Activated CD8-positive, alpha-beta memory T cell treated with anti-CD3 and anti-CD28 coated beads, Interleukin-2, amount 50 U/mL, for 24 hours (primary cell): ENCODE measurements at regions not wholly inside any gene's neighbourhood (a gene's known extent, or its start where the extent isn't known, plus 50 kb on each side); places are given as distances from the start of the nearest gene placed in this dataset.

Source experiments
- DNase-seq: peaks from one replicate; pipeline ENCODE4 v3.0.0-alpha.2; 2020; ENCODE audit errors: extremely low read depth

DNA sequence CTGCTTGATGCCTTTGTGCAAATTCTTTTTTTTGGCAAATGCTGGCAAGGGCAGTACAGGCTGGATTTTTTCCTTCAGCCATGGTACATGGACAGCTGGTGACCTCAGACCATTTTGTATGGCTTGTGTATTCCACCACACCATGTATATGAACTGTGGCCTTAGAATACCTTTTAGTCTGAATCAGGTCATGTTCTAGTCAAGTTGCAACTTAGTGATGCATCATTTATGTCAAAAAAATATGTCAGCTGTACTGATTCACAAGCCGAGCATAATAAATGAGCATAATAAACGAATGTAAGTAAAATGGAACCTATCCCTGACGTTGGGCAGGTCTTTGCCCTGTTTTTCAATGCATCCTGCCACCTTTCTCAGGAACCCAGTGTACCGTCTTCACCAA, 219.7 kb upstream of the RUNX1 start:
- no peak for DNase-seq

DNA sequence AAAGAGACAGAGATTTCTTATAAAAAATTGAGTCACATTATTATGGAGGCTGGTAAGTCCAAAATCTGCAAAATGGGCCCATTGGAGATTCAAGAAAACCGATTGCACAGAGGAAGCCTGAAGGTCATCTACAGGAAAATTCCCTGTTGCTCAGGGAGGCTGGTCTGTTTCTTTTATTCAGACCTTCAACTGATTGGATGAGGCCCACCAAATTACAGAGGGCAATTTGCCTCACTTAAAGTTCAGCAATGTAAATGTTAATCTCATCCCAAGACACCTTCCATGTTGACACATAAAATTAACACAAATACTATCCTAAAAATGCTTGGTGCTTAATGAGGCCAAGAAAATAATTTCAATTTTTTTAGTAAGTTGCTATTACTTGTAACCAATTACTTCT, 219.2 kb upstream of the RUNX1 start:
- DNase-seq, result no peak

DNA sequence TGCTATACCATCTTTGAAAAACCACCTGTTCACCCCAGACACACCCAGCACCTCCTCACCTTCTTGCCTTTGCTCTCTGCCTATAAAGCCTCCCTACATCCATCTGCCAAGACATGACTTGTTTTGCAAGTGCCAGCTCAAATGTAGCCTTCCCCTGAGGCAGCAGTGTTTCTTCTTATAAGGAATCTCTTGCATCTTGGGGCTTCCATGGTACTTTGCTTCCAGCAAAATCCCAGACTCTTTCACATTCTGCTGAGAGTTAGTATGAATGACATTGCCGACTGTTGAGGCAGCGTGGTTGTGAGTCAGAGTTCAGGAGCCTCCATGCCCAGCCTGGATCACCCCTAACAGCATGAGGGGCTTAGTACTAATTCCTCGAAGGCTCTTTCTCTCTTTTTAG, 217.4 kb upstream of the RUNX1 start:
- no peak for DNase-seq

DNA sequence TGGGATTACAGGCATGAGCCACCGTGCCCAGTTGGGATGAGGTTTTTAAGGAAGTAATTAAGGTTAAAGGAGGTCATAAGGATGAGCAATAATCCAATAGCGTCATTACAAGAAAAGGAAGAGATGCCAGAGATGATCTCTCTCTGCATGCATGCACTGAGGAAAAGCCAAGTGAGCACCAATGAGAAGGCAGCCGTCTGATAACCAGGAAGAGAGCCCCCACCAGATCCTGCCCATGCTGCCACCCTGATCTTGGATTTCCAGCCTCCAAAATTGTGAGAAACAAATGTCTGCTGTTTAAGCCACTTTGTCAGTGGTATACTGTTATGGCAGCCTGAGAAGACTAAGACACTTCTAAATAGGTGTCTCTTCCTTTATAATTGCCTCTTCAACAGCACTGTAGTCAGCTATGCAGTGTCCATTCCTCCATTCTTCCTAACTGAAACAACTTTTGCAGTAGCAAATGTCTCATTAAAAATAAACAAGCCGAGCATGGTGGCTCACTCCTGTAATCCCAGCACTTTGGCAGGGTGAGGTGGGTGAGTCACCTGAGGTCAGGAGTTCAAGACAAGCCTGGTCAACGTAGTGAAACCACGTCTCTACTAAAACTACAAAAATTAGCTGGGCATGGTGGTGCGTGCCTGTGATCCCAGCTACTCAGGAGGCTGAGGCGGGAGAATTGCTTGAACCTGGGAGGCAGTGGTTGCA, 216.2 kb upstream of the RUNX1 start:
- no peak for DNase-seq

DNA sequence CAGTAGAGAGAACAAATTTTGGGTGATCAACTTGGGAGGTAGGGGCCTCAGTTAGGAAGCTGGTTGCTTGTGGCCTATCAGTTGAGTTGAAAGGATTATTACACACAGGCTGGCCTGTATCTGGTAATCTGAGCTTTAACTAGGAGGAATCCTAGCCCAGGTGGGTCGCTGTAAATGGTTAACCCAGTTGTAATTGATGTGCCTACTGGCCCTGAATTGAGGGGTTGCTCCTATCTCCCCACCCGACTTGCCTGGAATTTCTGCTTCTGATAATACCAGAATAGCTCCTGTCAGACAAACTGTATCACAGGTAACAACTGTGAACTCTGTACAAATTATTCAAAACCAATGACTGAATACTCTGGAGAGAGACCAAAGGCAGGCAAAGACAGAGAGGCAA, 210.4 kb upstream of the RUNX1 start:
- no peak for DNase-seq

DNA sequence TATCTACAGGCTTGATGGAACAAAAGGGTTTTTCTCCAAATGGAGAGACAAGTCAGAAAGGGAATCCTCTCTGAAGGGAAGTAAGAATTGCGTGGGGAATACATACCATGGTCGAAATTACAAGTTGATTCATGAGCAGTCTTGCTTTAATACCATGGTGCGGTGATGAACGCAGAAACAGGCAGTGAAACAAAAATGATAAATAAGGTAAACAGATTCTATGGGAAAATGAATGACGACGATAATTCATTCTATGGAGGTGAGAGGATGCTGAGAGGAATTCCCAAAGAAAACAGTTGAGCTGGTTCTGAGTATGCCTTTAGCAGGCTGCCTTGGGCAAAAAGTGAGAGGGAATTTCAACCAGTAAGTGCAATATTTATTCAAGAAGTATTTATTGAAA, 209.4 kb upstream of the RUNX1 start:
- no peak for DNase-seq

DNA sequence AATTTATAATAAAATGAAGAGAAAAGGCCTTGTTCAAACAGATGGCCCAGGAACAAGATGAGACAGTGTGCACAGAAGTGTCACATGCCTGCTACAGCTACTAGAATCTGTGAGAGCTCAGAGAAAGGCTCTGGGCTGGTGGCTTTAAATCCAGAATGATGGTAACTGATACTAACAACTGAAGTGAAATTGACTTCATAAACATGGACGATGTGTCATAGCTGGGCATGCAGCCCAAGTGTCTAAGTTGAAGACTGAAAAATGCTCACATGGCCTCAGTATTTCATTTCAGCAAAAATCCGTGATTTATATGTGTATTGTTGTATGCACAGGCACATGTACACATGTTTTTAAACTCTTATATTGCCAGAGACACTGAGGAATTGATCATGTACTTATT, 208.3 kb upstream of the RUNX1 start:
- no peak for DNase-seq

DNA sequence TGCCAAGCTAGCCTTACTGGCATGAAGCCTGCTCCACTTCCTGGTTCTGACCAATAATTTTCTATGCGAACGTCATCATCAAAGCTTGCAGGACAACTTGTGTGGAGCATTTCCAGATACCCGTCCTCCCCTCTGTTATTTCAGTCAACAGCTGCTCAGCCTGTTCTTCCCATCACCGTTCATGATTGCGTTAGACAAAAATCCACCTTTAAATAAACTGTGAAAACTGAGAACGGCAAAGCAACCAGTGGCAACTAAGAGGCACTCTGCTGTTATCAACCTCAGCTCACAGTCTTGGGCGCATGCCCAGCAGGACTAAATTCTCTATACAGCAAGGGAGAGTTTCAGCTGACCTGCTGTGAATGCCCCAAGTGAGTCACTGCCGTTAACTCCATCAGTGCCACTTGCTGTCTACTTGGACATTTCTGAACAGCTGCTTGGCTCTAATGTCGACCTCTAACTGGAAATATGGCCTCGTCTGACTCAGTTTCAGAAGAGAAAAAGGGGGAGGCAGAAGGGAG, 207.4 kb upstream of the RUNX1 start:
- no peak for DNase-seq

DNA sequence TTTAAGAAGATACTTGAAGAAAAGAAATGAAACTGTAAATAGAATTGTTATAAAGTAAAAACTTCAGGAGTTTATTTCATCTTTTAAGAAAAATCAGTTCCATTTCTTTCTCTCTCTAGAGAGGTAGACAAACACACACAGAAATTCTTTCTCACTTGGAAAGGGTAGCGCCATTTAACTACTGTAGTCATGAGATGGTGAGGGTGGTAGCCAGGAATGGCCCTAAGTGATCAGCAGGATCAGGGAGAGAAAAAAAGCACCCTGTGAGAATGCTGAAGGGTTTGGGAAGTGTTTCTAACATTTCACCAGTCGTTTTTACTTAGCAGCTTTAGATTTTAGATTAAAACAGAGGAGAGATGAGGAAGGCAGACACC, 205.7 kb upstream of the RUNX1 start:
- DNase-seq, result no peak

DNA sequence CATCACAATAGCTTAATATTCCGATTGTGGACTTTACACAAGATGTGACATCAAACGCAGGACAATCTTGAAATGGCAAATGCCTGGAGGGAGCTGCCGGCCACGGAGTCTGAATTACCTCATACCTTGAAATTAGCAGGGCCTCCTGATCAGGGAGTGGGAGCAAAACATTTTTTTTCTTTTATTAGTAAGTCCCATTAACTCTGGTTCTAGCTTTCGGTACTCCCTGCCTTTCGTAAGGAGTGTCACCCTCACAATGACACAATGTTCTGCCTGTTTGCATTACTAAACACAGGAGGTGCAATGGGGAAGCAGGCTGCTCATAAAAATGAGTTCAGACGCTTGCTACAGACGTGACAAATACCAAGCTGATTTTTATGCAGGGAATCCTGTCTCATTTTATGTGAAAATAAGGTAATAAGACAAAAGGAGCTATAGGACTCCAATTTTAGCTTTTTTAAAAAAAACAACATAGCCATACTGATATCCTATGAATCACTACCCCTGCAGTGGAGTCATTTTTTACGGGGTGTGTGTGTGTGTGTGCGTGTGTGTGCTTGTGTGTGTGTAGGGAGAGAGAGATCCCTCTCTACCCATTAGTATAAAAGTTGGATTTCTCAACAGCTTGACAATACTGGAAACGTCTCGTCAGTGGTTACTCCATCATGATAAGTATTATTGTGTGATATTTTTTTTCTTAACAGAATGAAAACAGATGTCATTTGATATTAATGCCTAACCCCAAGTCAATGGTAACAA, 205.1 kb upstream of the RUNX1 start:
- DNase-seq, result no peak

DNA sequence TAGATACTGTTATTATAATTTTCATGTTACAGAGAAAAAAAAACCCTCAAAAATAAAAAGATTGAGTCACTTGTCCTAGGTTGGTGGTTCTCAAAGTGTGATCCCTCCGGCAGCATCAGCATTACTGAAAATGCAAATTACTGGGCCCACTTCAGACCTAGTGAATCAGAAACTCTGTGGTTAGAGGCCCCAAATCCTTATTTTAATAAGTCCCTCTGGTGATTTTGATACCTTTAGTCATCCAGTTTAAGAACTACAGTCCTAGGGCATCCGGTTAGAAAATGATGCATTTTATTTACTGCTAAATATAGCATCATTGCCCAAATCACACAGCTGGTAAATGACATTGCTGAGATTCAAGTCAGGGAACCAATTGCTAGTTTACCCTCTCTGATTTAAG, 203.7 kb upstream of the RUNX1 start:
- no peak for DNase-seq

DNA sequence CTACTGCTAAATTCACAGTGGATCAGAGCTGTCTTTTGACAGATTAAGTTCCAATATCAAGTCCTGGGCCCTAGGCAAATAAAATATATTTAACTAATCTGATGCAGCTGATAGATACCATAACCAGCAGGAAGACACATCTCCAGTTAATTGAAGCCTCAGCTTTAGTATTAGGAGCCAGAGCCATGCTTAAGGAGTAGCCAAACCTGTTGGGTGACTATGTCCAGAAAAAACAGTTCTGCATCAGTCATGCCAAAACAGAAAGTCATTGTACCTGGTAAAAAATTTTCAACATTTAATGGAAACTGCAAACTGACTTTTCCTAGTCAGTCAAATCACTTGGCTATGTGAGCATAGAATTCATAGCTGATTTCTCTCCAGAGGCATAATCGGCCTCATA, 200.5 kb upstream of the RUNX1 start:
- DNase-seq, result no peak

DNA sequence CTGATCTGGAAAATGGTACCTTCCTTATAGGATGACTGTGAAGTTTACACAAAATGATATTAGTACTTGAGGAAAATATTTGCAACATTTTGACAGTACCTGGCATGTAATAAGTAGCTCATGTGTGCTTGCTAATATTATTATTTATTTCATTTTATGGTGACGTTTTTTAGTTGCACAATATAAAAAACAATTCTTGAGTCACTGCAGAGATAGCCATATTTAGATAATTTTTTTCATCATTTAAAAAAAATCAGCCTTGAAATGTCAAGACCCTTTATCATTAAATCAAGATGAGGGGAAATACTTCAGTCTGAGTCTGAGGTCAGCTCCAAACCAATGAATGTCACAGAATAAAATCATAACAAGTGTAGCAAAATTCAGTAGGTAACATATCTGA, 196.8 kb upstream of the RUNX1 start:
- DNase-seq, result no peak

DNA sequence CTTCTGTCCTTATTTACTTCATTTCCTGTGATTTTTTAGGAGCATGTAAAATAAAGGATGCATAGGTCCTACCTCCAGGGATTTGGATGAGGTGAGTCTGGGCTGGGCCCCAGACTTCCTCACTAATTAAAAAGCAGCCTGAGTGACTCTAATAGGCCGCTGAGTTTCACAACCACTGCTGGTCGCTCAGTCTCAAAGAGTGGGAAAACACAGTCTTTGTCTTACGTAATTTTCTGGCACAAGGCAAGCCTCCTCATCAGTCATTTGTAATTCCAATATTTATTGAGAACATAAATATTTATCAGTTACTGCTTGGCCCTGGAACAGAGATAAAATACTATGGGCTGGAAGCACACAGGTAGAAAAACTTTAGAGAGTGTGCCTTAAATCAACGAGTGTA, 195.4 kb upstream of the RUNX1 start:
- no peak for DNase-seq

DNA sequence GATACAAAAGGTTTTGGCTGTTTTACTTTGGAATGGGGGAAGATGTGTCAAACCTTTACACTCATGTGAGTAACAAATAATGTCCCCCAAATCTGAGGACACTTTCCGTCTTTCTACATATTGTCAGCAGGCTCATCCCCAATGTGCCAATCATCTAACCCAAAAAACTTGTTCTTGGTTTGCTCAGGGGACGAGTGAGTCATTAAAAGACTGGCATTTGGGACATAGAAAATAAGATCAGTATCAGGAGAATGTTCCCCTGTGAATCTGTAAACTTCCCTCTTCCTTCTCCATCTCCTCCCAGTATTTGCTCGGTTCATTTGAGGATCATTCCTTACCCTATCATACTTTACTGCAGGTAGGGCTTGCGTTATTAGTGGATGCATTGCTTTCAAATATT, 194.1 kb upstream of the RUNX1 start:
- no peak for DNase-seq

DNA sequence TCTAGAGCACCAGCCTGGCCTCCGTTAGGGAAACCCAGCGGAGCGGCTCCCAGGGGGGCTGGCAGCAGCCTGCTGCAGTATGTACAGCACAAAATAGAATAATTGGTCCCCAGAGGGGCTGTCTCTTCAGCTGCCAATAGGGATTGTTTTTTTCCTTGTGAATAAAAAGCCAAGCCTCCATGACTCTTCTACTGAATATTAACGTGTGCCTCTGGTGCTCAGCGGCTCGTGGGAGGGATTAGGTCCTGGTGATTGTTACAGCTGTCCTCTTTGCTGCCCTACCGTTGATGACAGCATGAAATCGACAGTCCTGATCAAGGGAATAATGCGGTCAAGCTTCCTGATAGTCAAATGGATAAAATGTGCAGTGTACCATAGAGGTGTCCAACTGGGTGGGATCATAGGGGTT, 190.7 kb upstream of the RUNX1 start:
- no peak for DNase-seq

DNA sequence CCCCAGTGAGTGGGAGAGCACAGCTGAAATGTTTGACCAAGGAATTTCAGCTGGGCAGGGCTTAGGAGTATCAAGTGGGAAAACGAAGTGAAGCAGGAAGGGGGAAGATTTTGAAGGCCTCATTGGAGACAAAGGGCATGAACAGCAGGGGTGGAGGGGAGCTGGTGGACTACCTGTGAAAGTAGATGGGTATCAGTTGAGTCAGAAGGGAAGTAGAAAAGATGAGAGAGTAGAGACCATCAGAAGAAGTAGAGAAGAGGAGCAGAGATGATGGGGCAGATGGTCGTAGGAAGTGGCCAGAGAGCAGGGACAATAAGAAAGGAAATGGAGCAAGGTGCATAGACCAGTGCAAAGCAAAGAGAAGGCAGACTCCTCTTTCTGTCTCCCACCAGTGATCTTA, 189.0 kb upstream of the RUNX1 start:
- no peak for DNase-seq

DNA sequence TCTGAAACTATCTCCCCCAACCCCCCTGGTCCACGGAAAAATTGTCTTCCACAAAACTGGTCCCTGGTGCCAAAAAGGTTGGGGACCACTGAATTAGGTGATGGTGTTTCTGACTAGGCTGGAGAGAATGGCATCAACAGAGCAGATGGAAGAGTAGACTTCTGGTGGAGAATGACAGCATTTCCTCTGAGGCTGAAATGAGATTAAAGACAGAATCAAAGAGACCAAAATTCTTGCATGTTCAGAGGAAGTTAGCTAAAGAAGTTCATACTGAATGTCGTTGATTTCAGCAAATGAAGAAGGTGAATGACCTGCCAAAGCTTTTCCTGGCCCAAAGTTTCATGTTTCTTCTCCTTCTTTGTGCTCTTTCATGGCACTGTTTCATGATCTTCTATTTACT, 188.2 kb upstream of the RUNX1 start:
- no peak for DNase-seq

DNA sequence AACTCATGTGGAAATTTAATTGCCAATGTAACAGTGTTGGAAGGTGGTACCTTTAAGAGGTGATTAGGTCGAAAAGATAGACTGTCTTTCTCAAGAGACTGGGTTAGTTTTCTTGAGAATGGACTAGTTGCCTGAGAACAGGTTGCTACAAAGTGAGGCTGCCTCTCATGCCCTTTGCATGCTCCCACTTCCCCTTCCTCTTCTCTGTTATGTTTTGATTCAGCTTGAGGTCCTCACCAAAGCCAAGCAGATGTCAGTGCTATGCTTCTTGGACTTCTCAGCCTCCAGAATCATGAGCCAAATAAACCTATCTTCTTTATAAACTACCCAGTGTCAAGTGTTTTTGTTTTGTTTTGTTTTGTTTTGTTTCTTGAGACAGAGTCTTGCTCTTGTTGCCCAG, 187.0 kb upstream of the RUNX1 start:
- DNase-seq, result no peak

DNA sequence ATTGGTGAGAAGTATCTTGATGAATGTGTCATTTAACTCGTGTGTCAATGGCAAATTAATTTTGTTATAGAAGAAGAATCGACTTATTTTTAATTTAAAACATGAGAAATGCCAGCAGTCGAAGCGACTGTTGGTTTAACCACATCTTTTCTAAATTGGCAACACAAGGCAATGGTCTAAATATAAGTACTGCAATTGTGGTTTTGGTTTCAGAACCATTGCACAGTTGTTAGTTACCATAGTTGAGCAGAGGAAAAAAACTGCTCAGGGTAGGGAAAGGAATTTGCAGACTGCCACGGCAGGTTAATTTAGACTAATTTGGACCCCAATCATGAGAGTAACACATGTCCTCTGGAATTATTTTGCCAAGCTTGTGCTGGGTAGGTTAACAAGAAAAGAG, 185.6 kb upstream of the RUNX1 start:
- no peak for DNase-seq

DNA sequence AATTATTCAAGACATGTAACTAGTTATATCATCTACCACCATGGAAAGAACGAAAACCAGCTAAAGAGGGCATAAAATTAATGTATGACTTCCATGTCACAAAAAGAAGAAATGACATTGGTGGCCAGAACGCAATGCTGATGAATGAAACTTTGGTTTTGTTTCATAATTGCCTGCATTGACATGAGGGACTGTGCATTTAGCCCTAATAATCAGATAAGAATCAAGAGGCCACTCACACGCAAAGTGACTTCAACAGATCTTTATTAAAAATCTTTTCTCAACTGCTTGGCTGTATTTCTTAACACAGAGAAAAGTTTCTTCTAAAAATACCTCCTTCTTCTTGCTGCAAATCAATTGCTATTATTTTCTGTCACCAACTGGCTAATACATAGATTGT, 184.7 kb upstream of the RUNX1 start:
- no peak for DNase-seq

DNA sequence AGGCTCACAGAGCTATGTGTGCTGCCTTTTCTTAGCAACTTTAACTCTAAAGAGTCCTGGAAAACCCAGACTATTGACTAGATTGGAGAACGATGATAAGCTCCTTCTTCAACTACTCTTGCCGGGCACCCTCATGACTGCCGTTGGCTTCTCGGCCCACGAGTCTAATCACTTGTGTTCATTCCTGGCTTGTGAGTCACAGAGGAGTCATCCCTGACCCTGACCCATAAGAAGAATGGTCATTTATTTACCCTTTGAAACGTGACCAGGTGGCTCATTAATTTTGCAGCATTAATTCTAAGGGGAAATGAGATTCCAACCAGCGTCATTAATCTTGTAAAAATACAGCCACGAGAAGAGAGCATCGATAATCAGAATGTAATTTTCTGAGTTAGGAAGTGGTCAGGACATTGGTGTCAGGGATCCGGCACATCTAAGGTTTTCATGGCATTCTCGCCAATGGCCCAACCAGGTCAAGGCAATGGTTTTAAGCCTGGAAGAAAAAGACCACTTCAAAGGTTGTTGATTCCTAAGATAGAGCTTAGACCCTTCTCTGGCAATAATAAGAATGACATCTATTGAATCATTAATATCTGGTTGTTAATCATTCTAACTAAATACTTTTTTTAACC, 183.6 kb upstream of the RUNX1 start:
- DNase-seq, result no peak

DNA sequence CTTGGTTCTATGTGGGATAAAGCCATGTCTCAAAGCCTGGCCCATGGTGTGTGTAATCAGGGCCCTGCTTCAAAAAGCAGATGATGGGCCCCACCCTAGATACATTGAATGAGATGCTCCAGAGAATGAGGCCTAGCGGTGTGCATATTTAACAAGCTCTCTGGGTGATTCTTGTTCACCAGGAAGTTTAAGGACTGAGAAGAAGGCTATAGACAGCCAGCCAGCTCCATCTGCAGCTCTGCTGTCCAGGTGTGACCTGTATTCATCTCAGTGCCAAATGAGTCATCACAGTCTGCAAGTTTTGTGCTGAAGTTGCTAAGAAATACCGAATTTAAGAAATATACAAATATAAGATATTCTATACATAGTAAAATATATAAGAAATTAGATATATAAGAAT, 182.0 kb upstream of the RUNX1 start:
- DNase-seq, result no peak
